Suppressor macrophage (primary cell): ENCODE measurements at regions not wholly inside any gene's neighbourhood (a gene's known extent, or its start where the extent isn't known, plus 50 kb on each side); places are given as distances from the start of the nearest gene placed in this dataset.
"Not testable (repeated sequence)": the region's sequence is repeated elsewhere in the genome, so short reads cannot be mapped to it uniquely, and the experiment has no call there.

Experiments used
- DNase-seq, 4 experiments: peaks; one replicate each; pipeline ENCODE4 v3.0.0-alpha.2; 2020 to 2022

DNA sequence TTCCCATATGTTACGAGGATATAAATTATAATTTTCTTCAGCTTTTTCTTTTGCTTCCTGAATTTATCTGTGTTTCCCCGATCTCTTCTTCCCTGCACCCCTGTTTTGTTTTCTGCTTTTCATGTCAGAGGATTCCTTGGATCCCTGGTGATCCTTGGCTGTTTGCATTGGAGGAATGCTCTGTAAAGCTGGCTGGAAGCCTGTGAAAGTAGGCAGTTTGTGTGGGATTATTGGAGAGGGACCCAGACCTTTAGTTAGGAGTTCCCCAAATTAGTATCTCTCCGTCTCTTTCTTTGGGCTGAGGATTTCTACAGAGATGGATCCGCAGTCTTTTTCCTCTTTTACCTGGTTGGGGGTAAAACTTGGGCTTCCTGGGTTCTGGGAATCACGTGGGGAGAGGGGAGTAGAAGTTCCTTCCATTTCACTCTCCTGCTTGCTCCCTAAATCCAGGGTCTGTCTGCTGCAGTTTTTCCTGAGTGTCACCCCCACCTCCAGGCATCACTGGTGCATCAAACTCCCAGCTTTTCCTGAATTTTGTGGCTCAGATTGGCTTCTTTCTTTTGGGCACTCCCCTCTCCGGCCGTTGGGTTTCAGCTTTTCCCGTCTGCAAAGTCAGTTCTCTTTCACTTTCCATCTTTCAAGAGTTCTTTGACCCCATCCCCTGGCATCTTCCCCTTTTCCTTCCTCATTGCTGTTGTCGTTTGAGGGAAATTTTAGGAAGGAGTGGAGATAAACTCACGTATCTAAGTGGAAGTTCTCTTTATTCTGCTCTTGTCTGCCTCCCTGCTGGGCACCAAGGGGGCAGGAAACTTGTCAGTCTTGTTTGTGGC lies 79.1 kb upstream of the ALX4 start:
- DNase-seq = peak in 3 of 4 experiments; percentile 22 to 46 (median 42)

DNA sequence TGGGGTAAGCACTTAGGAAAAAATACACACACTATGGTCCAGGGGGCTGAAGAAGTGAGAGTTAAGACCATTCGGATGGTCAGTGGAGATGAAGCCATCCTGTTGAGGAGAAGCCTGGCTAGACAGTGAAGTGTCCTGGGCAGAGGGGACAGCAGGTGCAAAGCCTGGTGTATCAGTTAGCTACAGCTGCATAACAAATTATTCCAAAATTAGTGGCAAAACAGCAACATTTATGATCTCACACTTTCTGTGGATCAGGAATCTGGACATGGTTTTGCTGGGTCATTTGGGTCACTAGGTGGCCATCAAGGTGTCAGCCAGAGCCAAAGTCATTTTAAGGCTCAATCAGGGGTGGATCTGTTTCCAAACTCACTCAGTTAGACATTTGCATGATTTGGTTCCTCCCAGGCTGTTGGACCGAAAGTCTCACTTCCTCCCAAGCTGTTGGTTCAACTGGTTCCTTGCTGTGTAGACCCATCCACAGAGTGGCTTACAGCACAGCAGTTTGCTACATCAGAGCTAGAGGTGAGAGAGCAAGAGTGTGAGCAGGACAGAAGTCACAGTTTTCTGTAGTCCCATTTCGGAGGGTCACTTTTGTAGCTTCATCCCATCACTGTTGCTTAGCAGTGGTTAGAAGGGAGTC lies 80.1 kb upstream of the ALX4 start:
- no peak for DNase-seq

DNA sequence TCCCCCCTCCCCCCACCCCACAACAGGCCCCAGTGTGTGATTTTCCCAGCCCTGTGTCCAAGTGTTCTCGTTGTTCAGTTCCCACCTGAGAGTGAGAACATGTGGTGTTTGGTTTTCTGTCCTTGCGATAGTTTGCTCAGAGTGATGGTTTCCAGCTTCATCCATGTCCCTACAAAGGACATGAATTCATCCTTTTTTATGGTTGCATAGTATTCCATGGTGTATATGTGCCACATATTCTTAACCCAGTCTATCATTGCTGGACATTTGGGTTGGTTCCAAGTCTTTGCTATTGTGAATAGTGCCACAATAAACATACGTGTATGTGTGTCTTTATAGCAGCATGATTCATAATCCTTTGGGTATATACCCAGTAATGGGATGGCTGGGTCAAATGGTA lies 81.1 kb upstream of the ALX4 start:
- not testable (repeated sequence) for DNase-seq

DNA sequence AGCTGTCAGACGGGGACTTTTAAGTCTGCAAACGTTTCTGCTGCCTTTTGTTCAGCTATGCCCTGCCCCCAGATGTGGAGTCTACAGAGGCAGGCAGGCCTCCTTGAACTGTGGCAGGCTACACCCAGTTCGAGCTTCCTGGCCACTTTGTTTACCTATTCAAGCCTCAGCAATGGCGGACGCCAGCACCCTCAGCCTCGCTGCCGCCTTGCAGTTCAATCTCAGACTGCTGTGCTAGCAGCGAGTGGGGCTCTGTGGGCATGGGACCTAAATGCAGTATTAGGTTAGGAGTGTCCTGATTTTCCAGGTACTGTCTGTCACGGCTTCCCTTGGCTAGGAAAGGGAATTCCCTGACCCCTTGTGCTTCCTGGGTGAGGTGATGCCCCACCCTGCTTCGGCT lies 86.8 kb upstream of the ALX4 start:
- DNase-seq = not testable (repeated sequence)

DNA sequence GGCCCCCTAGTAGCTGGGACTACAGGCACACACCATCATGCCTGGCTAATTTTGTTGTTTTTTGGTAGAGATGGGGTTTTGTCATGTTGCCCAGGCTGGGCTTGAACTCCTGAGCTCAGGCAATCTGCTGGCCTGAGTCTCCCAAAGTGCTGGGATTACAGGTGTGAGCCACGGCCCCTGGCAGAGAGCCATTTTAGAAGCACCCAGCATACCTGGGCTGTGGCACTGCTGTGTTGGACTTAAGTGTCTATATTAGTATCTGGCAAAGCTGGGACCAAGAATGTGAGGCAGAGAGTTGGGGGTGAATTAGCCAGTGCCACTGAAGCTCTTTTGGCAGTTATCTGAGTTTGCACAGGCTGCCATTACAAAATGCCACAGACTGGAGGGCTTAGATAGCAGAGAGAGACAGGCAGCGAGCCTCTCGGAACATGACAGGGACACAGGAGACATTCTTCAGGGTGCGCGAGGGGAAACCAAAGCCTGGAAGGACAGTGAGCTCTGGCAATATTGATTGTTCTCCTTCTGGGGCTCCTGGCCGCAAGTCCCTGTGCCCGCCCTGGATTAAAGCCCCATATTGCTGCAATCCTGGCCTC lies 87.7 kb upstream of the ALX4 start:
- no peak for DNase-seq

DNA sequence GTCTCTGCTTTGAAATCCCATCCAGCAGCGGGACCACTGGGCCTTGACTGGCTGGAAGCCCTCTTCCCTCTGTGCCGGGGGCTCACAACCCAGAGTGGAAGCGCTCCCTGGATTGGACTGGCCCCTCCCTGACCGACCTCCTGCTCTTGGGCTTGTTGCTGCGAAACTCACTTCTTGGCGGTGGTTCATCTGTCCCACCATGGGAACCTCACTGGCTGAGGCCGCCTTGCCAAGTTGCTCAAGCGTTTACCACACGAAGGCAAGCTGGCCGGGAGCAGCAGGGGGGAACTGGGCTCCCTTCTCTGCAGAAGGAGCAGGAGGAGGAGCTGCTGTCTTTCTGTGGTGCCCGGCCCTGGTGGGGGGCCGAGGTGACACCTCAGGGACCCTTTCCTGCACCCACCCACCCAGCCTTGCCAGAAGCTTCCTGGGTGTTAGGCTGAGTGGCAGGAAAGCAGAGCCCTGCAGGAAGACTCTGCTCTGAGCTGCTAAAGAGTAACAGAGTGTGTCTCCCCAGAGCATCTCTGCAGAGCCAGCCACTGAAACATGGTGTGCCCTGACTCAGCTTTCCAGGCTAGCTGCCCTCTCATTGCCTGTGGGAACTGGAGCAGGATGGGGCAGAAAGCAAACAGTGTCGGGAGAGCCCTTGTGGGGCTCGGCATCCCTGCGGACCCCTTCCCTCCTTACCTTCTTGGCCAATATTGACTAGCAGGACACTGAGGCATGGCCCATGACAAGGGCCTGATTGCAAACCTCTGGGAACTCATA lies 88.5 kb upstream of the ALX4 start:
- no peak for DNase-seq

DNA sequence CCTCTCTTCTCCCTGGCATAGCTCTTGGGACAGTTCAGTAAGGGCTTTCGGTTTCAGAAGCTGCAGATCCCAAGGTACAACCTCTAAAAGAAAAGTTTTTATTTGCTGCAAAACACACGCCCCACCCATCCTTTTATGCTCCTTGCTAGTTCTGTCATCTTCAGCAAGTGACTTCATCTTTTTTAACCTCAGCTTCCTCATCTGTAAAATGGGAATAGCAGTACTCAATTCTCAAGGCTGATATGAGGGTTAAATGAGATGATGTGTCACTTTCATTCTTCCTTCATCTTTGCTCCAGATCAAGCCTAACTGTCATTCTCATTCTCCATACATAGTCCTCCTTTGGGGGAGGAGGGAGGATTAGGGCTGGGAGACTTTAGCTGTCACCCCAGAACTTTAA lies 90.0 kb upstream of the ALX4 start:
- DNase-seq = no peak

DNA sequence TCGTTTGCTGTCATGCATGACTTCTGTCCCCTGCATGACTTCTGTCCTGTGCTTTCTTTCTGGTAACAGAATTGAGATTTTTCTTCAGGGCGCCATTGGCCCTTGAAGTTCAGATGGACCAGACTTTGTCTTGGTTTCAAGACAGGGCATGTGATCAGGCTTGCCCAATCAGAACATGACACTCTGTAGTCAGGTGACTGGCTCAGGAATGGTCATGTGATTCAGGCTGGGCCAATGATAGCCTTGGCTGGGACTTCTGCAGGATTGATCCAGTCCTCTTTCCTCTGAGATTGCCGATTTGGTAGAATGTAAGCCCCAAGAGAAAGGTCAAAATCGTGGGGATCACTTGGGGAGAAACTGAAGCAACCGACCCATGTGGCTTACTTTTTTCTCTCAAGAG lies 90.5 kb upstream of the ALX4 start:
- DNase-seq = no peak

DNA sequence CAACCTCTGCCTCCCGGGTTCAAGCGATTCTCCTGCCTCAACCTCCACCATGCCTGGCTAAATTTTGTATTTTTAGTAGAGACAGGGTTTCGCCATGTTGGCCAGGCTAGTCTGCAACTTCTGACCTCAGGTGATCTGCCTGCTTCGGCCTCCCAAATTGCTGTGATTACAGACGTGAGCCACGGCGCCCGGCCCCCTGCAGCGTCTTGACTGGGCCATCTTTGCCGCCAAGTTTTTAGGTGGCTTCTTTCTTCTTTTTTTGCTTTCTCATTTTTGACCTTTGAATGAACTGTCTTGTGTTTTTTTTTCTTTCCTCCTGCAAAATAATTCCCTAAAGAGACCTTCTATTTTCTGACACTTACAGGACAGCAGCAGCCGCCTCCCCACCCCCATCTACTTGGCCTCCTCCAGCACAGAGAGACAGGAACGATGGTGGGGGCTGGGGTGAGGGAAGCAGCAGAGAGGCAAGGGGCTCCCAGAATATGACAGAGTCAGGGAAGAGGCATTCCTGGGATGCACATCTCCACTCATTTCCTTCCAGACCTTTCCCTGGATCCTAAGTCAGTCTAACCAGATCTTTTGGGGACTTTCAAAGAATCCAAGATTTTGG lies 92.6 kb upstream of the ALX4 start:
- DNase-seq = no peak

DNA sequence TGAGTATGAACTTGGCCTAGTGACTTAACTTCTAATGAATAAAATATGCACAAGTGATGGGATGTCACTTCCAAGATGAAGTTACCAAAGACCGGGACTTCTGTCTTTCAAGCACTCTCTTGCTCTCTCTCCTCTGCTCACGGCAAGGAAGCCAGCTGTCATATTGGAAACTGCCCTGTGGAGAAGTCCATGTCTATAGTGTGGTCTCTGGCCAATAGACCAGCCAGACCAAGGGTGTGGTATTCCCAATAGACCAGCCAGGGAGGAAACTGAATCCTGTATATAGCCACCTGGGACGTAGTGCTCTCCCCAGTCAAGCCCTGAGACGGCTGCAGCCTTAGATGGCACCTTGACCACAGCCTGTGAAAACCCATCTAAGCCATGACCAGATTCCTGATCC lies 93.2 kb upstream of the ALX4 start:
- no peak for DNase-seq

DNA sequence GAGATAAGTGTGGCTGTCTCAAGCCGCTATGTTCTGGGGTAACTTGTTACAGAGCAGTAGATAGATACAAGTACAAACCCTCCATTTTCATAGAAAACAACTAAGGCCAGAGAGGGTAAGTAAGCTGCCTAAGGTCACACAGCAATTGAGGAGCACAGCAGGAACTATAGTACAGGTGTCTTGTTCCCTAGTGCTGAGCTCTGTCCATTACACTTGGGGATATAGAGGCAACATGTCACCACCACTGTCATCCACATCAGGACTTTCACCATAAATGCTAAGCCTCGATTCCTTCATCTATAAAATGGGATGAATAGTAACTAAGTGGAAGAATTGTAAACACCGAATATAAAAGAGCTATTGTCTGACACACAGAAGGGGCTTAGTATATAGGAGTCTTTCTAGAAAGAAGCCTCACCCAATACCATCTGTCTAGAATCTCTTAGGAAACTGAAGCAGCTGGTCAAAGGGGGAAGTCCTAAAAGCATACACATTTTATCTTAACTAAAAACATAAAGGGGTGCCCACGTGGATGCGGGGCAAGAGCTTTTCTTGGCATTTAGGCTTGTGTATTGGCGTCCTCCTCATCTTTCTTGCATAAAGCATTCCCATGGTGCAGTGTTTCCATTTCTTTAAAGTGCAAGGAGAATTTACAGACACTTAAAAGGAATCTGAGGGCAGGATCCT lies 93.8 kb upstream of the ALX4 start:
- DNase-seq = no peak

DNA sequence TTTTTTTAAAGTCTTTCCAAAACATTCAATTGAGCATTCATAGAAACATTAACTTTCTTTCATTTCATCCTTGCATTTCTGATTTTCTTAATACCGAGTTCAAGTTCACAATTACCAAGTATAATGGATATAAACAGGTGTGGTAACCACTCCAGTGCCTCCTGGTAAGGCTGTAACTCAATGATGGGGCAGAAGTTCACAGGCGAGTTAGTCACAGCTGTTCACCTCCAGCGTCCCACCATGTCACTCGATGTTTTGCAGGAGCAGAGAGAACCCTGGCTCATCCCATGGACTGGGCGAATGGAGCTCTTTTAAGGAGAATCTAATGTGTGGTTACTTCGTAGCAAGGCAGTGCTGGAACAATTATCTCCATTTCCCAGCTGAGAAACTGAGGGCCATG lies 94.4 kb upstream of the ALX4 start:
- no peak for DNase-seq

DNA sequence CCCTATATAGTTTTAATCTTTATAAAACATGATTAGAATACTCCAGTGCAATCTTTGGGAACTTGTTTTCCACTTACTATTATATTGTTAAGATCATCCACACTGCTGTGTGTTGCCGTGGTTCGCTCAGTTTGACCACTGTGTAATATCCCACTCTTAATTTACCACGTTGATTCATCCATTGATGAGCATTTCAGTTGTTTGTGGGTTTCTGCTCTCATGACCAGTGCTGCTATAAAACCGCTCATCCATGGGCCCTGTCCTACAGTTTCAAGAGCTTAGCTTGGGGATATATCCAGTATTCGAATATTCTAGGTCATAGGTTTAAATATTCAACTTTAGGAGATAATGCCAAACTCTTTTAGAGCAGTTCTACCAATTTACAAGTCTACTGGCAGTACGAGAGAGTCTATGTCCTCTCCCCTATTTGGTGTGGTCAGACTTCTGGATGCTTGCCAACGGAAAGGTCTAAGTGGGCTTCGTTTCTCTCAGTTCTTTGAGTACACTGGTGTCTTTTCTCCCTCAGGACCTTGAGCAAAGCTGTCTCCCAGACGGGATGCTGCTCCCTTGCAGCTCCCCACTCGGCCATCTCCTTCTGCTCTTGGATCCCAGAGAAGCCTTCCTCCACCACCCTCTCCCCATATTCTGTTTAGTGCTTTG lies 94.9 kb upstream of the ALX4 start:
- no peak for DNase-seq

DNA sequence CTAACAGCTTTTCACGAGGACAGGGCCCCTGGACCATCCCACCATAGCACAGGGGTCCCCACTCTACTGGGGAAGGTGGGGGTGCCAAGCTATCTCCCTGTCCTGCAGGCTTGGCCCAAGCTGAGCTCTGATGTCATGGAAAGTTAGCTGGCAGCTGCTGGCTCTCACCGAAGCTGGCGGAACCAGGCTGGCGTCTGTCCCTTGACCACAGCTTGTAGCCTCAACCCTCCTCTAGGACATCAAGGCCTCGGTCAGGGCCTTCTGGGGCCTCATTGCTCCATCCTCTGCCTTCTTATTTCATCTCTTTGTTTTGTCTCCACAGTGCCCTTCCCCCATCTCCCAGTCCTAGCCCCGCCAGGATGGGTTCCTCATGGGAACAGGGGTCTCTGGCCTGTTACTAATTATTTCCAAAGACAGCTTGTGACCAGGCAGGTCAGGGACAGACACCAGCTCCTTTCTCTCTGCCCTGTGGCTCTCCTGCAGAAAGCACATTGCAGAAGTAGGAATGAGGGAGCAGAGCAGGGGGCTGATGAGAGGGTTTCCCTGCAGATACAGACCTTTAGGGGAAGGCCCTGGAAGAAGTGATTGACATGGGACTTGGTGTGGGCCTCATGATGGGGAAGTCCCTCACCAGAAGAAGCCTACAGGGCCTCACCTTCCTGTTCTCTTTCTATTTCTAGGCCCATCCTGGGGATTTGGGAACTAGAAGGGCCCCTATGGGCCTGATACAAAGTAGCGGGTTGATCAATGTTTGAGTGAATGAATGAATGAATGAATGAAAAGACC lies 97.5 kb upstream of the ALX4 start:
- DNase-seq = peak in 2 of 4 experiments; percentile 19 to 30

DNA sequence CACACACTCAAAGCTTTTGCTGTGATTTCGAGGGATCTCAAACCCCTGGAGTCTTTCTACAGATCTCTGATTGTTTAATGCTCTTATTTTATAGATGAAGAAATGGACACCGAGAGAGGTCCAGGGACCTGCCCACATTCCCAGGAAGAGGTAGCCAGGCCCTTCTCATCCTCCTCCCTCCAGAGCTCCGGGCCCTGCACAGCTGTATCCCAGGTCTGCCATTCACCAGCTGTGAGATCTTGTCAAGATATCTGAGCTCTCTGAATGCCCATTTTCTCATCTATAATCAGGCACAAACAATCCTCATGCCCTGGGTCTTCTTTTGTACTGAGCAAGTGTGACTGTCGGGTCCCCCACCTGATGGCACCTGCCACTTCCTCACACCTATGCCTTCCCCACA lies 98.2 kb upstream of the ALX4 start:
- no peak for DNase-seq

DNA sequence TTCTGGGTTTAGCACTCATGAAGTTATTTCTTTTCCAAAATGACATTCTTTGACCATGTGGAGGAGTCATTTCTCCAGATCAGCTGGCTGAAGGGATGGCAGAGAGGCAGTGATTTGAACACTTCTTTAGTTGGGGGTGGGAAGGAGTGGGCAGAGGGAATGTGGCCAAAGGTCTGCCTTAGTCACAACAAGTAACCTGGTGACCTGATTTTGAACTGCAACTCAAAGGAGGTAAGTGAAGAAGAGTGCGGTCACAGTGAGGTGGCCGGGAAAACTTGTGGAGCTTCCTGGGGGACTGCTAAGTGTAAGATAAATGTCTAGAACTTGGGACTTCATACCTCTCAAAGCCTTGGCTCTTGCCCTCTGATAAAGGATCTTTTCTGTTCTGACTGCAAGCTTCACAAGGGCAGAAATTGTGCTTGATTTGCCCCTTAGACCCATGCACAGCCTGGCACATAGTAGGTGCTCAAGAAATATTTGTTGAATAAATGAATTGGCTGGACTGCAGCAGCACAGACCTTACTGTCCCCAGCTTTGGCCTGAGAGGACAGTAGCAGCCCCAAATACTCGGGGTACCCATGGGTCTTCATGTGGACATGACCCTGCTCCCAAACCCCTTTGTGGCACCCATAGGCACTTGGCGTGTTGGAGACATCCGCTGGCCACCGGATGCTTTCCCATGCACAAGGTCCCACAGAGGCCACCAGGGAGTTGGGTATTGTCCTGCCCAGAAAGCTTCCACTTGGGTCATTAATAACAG lies 99.0 kb upstream of the ALX4 start:
- peak in 1 of 4 experiments; percentile 8 for DNase-seq

DNA sequence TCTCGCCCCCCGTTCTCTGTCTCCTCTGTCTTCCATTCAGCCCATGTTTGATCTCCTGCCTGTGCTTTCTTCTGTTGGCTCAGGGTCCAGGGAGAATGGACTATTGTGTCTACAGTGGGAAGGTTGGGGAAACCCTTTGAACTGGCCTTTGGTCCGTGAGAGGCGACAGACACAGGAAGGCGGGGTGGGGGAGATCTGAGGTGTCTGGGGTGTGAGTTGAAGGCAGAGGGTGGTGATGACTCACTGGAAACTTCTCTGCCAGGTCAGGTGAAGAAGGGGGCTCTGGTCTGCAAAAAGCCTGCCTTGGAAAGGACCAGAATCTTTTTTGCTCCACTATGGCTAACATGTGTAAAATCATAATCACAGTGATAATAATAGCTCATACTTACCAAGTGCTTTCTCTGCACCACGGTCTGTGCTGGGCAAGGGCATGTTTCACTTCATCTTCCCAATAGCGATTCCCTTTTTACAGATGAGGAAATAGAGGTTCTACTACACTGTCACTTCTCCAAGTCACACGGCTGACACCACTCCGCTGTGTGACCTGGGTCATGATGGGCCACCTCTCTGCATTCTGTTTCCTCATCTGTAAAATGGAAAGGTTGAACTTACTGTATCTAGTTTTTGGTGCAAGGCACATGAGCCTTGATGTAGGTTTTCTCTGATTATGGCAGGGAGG lies 99.8 kb upstream of the ALX4 start:
- peak; percentile 20 to 62 (median 58) for DNase-seq

DNA sequence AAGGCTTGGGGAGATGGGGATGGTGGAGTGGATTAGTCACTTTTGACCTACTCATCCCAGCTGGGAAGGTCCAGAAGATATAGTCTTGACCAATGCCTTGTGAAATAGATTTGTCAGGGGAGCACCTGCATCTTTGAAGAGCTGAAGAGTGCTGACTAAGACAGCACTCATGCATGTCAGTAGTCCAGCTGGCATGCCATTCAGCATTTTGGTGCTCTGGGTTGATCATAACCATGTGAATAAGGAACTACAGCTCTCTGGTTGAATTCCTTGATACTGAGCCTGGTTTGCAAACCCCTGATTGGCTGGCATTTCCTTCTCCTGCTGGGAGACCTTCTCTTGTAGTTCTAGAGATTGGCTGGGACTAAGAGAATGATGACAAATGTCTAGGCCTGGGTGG lies 106.8 kb upstream of the ALX4 start:
- no peak for DNase-seq

DNA sequence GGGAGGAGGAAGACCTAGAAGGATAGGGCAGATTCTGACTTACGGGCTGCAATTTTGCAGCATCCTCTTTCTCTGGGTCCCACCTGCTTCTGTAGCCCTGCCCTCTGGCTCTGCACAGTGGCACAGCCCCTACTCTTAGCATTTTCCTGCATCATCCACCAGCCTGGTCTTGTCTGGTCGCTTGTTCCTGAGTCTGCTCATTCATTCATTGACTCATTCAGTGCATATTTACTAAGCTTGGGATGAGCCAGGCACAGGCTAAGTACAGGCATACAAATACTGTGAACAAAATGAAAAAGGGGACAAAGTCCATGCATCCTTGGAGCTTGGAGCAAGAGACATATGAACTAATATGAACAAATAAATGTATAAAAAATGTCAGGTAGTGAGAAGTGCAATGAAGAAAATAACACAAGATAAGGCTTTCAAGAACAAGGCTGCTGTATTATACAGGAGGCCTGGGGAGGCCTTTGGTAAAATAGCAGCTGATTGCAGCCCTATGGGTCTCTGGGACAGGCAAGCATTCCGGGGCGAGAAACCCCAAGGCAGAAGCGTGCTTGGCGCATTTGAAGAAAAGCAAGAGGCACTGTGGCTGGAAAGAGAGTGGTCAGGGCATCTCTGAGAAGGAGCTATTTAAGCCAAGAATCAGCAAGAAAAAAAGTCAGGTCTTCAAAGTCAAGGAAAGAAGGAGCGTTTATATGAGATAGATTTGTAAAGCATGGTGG lies 108.0 kb upstream of the ALX4 start:
- no peak for DNase-seq
